ENCODE measurements at regions not wholly inside any gene's neighbourhood (a gene's known extent, or its start where the extent isn't known, plus 50 kb on each side); places are given as distances from the start of the nearest gene placed in this dataset.
A peak's percentile ranks its signal among the peaks of the same experiment; 100 is the strongest.
"Not testable (repeated sequence)": the region's sequence is repeated elsewhere in the genome, so short reads cannot be mapped to it uniquely, and the experiment has no call there.

- not testable (repeated sequence) for DNase-seq (ENCODE audit: low read depth)
Observed at GRCh38 chr17:62197156-62197555, 132.1 kb upstream of the MED13 start.

- not testable (repeated sequence) for DNase-seq (ENCODE audit: low read depth)
Observed at GRCh38 chr17:62196587-62196986, 131.5 kb upstream of the MED13 start.

- no peak for DNase-seq (ENCODE audit: low read depth)
Observed at GRCh38 chr17:62194401-62194800, 129.3 kb upstream of the MED13 start.

GRCh38 chr17:62193249-62193648, 128.2 kb upstream of the MED13 start:
- no peak for DNase-seq (ENCODE audit: low read depth)

- DNase-seq (ENCODE audit: low read depth): no peak
Observed at GRCh38 chr17:62191390-62192361, 126.6 kb upstream of the MED13 start.

- no peak for DNase-seq (ENCODE audit: low read depth)
Observed at GRCh38 chr17:62189377-62189776, 124.3 kb upstream of the MED13 start.

GRCh38 chr17:62188713-62189112, 123.6 kb upstream of the MED13 start:
- peak; percentile 40 for DNase-seq (ENCODE audit: low read depth)

GRCh38 chr17:62187681-62188080, 122.6 kb upstream of the MED13 start:
- peak; percentile 84 for DNase-seq (ENCODE audit: low read depth)

- no peak for DNase-seq (ENCODE audit: low read depth)
Observed at GRCh38 chr17:62186841-62187240, 121.8 kb upstream of the MED13 start.

GRCh38 chr17:62180772-62181171, 115.7 kb upstream of the MED13 start:
- DNase-seq (ENCODE audit: low read depth): no peak

- DNase-seq (ENCODE audit: low read depth): peak; percentile 96
Observed at GRCh38 chr17:62179525-62180161, 114.6 kb upstream of the MED13 start.

GRCh38 chr17:62178579-62178978, 113.5 kb upstream of the MED13 start:
- peak; percentile 91 for DNase-seq (ENCODE audit: low read depth)

- no peak for DNase-seq (ENCODE audit: low read depth)
Observed at GRCh38 chr17:62172492-62173291, 107.6 kb upstream of the MED13 start.

GRCh38 chr17:62167076-62167475, 102.0 kb upstream of the MED13 start:
- DNase-seq (ENCODE audit: low read depth): no peak

- no peak for DNase-seq (ENCODE audit: low read depth)
Observed at GRCh38 chr17:62164747-62165722, 100.0 kb upstream of the MED13 start.

GRCh38 chr17:62163847-62164246, 98.8 kb upstream of the MED13 start:
- DNase-seq (ENCODE audit: low read depth): no peak

GRCh38 chr17:62162898-62163297, 97.8 kb upstream of the MED13 start:
- peak; percentile 17 for DNase-seq (ENCODE audit: low read depth)

GRCh38 chr17:62161405-62162148, 96.5 kb upstream of the MED13 start:
- DNase-seq (ENCODE audit: low read depth): no peak

- no peak for DNase-seq (ENCODE audit: low read depth)
Observed at GRCh38 chr17:62160816-62161215, 95.7 kb upstream of the MED13 start.

GRCh38 chr17:62159994-62160393, 94.9 kb upstream of the MED13 start:
- DNase-seq (ENCODE audit: low read depth): no peak

Measured in M059J (cell line).